HG02884 (cell line): ENCODE measurements at regions not wholly inside any gene's neighbourhood (a gene's known extent, or its start where the extent isn't known, plus 50 kb on each side); places are given as distances from the start of the nearest gene placed in this dataset.

Experiments
- ATAC-seq: cut with Tn5 transposase; IDR thresholded peaks from one replicate; pipeline ENCODE4 v1.9.1; 2021; ENCODE audit warnings: mild to moderate bottlenecking, moderate library complexity; ENCODE audit not compliant: unreplicated experiment

DNA sequence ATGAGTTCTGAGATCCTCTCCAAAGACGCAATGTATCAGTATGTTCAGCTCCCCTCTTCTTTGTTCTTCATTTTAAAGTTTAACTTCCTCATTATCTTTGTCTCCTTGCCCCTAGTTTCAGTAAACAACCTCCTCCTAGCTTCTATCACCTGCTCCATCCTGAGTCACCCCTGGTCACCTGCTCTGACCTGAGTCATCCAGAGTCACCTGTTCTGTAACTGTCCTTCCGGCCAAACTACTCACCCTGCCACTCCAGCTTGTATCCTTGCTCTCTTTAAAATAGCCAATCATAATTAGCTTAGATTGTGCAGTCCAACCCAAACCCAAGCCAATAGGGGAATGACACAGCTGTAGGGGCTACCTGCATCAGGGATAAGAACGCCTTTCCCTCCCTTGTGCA, 332.0 kb downstream of the OLFM3 start:
- no peak for ATAC-seq

DNA sequence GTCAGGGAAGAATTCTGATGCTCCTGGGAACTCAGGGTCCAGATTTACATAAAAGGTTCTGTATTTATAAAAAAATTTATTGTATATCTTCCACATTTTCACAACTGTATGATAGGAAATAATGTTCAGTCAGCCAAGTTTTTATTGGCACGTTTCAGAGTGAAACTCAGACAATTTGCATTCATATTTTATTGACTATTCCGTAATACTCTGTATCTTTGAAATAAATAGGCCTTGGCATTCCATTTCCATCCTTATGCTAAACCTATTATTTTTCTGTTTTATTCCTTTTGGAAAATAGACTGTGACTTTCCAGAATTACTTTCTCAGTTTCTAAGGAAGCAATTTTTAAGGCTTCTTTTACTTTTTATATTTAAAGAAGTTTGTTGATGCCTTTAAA, 329.0 kb downstream of the OLFM3 start:
- no peak for ATAC-seq

DNA sequence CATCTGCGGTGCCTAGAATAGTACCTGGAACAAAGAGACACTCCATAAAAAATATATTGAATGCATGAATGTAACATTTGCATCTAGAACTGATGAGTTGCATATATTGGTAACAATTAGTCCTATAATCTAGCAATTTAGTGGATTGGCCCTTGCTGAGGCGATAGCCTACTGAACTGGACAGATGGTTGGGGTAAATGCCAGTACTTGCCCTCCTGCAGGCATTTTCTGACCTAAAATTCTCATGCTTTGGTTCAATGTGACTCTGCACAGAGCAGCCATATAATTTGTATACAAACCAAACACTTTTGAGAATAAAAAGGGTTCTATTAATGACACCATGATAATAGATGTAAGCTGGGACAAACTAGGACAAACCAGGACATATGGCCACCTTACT, 313.6 kb downstream of the OLFM3 start:
- ATAC-seq = no peak

DNA sequence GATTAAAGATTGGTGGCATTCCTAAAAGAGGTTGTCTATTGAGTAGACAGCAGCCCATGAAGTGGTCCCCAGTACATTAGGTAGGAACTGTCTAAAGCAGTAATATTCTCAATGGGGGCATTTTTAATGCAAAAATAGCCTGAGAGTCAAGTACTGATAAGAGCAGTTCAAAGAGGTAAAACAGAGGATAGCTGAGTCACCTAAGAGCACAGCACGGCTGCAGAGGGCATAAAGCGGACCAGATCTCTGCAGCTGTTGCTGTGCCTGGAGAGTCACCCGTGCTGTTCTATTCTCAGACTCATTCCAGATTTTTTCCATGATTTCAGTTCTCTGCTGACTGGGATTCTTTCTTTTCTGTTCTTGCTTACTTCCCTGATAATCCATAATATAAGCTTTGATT, 313.2 kb downstream of the OLFM3 start:
- no peak for ATAC-seq

DNA sequence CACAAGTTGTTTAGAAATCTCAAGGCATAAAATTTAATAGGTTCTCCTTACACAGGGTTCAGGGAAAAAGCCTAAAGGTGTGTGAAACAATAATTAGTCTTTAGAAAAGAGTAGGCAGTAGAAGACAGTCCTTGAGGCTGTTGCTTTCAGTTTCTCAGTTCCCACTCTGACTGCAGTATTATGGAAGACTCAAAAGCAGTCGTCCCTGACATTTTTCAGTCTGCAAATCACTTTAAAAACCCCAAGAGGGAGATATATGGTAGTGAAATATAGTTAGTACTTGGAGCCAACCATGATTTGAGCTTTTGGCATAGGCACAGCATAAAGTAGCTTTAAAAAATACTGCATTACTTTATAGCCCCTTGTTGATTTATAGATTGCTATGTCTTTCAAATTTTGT, 299.7 kb downstream of the OLFM3 start:
- no peak for ATAC-seq

DNA sequence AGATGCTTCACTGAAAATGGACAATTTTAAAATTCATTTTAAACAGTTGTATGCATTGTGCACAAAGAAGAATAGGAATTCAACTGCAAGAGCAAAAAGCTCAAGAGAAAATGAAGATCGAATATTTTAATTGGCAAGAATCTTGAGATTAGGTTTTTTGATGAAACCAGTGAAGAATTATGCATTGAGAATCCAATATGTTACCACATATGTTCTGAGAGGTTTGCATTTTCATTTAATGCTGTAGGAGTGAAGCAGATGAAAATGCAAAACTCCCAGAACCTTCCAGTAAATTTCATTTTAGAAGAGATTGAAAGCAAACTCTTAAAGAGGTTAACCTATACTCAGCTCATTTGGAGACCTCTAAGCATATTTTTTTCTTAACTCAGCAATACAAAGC, 298.0 kb downstream of the OLFM3 start:
- ATAC-seq = no peak

DNA sequence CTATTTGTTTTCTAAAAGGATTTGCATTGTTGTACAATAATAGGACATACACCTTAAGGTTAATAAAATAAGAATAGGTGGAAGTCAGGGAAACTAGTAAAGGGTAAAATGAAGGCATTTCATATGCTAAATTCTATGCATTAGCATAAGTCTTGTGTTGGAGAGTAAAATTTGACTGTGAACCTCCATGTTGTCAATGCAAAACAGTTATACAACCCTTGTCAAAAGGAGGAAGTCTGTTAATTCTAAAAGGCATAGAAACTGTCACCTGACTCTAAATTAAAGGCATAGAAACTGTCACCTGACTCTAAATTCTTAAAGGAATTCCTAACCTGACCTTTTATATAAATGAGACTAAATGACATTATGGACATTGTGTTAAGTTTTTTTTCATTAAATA, 291.8 kb downstream of the OLFM3 start:
- ATAC-seq = no peak

DNA sequence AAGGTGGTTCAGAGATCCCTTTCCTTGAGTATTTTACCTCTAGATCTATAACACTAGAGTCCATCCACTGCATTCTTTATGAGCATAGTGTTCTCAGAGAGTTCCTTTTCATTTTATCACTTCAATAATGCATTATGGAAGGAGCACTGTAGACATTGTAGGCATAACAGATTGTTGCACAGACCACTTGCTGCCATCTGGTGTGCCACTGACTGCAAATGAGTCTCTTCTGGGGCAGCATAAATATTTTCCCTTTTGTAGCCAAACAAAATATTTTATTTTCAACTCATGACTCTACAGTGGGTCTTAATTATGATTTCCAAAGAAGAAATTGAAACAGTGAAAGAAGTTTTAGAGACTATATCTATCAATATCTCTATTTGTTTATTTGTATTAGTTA, 290.4 kb downstream of the OLFM3 start:
- no peak for ATAC-seq

DNA sequence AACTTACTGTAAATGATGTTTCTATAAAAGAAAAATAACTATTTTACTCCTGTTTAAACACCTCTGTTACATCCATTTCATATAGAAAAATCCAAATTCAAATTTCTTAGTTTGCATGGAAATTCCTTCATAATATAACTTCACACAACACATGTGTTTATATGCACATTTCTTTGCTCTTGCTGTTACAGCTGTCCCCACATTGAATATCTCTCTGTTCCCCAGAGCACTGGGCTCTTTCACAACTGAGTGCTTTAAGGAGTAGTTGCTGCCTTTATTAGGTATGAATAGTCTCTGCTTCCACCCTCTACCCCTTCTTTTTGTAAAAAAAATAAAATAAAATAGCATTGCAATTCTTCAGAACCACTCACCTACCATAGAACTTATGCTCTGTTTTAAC, 287.0 kb downstream of the OLFM3 start:
- ATAC-seq = no peak

DNA sequence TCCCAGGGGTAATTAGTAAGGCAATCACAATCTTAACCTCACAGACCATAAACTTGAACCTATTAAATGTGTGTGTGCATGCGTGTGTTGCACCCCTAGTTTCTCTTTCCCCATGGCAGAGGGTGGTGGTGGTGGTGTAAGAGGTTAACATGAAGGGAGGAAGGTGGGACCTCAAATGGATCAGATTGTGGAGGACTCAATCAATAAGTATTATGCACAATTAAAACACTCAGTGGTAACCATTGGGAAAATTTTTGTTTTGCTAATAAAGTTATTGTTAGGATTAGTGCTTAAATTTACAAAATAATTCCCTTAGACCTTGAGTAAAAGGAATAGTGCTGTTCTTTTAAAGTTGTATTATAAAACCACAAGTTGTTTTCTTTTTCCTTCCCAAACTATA, 283.0 kb downstream of the OLFM3 start:
- no peak for ATAC-seq

DNA sequence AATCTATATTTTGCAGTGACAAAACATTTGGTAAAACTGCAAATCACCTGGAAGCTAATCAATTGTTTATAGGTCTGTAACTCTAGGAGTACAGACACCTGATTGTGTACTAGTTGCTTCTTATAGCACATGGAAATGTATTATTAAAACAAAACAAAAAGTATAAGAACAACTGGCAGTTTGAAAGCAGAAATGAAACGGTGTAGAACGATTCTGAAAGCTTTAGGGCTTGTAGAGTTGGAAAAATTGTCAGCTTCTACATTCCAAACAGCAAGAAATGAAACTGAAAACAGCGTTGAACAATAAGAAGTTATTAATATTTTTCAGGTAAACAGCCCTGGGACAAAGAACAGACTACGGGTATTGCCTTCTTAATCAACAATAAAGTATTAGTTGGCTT, 273.3 kb downstream of the OLFM3 start:
- peak; percentile 39 for ATAC-seq

DNA sequence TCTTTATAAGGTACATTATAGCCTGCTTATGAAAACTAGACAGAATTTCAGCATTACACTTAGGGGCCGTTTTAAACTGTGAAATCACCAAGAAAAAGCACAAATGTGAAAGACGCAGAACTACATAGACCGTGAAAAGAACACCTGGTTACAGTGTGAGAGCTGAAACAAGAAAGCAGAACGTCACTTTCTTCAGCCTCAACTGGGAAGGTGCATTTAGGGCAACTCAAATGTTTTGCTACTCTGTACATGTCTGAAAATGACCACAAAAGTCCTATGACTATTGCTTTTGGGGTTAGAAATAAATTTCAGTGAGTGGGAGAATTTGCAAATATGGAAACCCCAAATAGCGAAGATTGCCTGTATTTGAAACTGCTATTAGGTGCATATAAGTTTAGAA, 268.7 kb downstream of the OLFM3 start:
- ATAC-seq = peak; percentile 69

DNA sequence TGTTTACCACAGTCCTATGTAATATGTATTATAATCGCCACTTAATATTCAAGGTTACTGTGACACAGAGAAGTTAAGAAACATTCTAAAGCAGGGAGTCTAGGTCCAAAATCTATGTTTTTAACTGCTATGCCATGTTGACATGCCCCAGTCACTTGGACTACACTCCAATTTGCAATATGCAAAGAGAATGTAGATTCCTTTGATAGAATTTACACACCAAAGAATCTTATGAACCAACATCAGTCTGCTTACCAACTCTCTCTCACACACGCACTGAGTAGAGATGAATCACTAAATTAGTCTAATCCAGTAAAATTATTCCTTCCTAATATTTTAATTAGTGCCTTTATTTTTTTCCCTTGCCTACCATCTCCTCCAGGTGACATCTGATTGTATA, 266.2 kb downstream of the OLFM3 start:
- ATAC-seq = no peak

DNA sequence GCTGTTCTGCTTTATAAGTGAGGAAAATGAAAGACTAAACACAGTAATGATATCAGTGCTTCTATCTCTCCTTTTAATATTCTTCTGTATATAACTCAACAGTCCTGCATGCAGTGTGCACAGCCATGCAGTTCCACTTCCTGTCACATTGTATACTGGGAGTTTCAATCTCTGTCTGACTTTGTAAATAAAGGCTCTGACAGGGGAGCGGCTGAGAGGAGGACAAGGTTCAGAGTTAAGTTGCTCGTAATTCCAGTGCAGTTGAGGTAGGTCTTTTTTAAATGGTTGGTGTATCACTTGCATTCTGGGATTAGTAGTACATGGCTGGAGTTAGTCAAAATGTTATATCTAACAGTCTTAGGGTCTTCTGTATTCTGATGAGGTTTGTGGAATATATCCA, 264.5 kb downstream of the OLFM3 start:
- ATAC-seq = peak; percentile 84

DNA sequence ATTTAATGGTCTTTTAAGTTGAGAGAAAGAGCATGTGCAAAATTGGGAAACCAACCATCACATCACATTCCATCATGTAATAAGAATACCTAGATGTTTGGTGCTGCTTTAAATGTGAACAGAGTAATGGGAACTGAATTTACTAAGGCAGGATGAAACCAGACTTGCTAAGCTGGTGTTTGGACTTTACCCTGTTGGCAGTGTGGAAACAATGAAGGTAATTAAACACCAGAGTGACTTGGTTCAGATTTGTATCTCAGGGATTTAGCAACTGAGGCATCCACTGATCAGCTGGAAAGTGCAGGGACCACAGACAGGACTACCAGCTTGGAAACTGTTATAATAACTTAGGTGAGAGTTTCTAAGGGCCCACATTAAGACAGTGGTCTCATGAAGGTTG, 263.4 kb downstream of the OLFM3 start:
- ATAC-seq = no peak

DNA sequence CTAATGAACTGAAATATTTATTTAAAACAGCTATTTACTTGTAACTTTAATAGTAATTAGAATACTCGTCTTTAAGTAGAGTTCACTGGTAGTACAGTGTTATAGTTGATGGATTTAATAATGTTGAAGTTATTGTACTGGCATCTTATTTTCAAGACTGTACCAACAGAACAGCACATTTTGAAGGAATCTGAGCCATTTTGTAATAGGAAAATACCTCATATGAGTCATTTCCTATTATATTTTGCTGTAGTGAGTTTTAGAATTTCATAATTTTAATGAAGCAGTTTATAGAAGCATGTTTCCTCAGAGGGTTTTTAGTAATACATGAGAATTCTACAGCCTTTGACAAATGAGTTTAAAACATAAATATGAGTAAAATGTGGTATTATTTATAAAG, 258.3 kb downstream of the OLFM3 start:
- no peak for ATAC-seq

DNA sequence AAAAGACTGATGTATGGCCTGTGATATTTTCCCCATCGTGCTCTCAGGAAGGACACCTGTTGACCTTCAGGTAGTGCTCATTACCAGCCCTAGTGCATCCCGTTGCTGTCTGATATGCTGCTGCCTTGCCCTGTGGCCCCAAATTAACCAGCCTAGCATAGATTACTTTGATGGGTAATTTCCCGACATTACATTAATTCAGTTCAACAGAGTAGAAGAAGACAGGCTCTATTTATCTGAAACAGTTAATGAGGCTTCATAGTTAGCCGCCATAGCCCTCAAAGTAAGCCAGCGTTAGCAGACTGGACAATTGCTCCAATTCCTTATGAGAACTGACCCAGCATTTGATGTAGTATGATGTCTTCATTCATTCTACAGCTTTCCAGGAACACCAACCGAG, 257.6 kb downstream of the OLFM3 start:
- no peak for ATAC-seq

DNA sequence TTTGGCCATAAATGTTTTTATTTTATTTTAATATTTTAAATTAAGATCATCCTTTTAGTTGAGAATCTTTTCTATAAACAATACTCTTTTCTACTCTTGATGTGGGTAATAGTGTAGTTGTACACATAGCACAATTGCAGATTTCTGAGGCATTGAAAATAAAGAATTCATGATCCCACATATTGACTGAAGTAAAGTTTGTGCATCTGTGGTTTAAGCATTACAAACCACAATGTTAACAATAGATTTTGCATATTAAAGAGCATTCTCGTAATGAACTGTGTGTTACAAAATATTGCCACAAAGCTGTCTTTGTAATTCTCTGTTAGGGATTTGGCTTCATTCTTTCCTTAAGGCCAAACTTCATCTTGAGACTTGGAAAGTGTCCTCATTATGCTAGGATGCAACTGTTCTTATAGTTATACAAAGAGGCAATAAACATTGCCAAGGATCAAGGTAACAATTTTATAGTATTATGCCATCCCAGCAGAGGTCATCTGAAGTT, 256.8 kb downstream of the OLFM3 start:
- no peak for ATAC-seq

DNA sequence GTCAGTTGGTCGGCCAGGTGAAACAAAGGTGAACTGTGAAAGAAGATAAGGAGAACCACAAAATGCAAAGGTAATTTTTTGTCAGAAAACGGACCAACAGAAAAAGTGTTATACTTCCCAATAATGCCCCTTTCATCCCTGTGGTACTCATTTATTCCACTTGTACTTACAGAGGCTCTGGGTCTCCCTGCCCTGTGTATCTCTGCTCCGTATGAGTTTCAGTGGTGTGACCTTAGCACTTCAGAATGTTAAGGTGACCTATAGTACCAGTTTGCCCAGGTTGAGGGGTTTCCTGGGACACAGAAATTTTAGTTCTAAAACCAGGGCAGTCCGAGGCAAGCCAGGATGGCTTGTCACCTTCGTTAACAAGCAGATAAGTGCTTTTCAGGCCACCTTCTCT, 254.8 kb downstream of the OLFM3 start:
- no peak for ATAC-seq

DNA sequence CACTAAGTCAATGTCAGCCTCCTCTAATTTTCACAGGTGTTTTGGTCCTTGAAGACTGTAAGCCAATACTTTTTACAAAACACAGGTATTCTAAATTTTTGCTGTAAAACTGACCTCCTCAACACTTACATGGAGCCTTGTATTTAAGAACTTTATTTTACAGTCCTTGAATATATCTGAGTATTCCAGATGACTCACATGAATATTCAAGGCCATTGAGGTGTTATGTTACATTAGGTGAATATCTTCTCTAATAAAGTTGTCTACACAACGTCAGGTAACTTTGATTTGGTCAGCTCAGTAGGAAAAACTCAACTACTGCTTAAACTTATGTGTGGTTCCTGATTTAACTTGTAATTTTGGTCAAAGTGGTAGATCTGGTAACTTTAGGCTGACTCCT, 254.2 kb downstream of the OLFM3 start:
- no peak for ATAC-seq

DNA sequence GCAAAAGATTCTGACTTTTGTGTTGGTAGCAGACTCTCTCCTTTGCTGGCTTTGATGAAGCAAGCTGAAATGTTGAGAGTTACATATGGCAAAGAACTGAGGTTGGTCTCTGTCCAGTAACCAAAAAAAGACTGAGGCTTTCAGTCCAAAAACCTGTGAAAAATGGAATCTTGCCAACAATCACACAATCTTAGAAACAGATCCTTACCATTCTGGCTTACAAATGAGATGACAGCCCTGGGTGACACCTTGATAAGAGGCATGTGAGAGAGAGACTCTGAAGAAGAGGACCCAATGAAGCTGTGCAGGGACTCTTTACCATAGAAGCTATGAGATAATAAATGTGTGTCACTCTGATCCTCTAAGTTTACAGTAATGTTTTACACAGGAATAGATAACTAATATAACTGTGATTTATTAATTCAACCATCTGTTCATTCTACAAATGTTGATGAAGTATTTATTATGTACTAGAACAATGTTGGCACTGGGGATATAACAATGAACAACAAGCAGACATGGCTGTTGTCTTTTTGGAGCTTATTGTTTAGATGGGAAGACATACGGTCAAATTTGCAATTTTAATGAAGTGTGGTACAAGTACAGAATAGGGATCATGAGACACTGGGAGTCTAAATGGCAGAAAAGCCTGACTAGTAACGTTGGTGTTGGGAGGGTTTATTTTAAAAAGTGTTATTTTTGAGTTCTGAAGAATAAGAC, 251.0 kb downstream of the OLFM3 start:
- no peak for ATAC-seq

DNA sequence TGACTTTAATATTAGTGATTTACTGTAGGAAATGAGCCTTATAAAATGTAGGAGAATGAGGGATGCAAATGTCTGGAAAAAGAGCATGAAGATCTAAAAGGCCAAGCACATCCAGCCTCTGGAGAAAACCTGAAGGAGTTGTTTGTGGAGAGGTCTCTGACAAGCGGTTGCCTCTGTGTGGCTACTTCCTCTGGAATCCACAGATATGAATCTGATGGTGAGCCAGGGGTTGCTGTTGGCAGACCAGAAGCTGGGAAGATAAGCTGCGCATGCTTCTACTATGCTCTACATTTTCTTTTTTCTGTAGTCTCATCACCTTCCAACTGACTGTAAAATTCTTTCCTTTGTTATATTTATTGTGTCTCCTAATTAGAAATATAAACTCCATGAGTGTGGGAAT, 248.6 kb downstream of the OLFM3 start:
- no peak for ATAC-seq
